NCI-H128 (cell line): ENCODE measurements at regions not wholly inside any gene's neighbourhood (a gene's known extent, or its start where the extent isn't known, plus 50 kb on each side); places are given as distances from the start of the nearest gene placed in this dataset.

Source experiments
- DNase-seq: peaks from one replicate; lab custom pipeline; 2025; ENCODE audit not compliant: unreplicated experiment; lab: John Stamatoyannopoulos, UW

GRCh38 chr2:56613254-56613653, 429.5 kb downstream of the CCDC85A start:
- no peak for DNase-seq

DNA sequence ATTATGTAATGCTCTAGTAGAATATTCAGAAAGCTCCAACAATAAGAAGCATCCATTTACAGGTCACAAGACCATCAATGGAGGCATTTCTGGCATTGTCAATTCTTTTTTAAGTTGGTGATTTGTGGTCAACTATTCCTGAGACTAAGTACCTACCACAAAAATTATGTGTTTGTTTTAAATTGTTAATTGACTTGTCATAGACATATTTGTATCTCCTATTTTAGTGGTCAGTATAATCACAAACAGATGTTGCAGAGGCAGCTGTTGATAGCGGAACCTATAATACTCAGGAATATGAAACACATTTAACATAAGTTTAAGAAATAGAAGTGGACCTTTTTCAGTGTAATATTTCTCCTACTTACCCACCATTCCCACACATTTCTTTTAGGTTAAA, 430.1 kb downstream of the CCDC85A start:
- no peak for DNase-seq

DNA sequence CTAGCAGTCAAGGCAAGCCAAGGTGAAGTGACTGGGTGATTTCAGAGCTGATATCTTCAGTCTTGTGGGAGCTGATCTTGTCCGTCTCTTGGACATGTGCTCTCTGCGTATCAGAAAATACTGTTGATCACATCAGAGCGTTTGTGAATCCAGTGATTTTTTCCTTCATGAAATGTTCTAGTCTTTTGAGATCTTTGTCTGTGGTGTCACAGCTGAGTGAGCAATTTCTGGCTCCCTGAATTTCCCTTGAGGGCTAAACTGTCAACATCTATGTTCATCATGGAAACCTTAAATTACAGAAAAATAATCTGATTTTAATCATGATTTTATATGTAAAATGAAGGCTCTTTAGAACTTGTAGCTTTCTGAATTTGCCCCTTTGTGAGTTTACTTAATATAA, 432.0 kb downstream of the CCDC85A start:
- DNase-seq, result no peak

- no peak for DNase-seq
Measured at GRCh38 chr2:56624181-56624580, 440.4 kb downstream of the CCDC85A start.

DNA sequence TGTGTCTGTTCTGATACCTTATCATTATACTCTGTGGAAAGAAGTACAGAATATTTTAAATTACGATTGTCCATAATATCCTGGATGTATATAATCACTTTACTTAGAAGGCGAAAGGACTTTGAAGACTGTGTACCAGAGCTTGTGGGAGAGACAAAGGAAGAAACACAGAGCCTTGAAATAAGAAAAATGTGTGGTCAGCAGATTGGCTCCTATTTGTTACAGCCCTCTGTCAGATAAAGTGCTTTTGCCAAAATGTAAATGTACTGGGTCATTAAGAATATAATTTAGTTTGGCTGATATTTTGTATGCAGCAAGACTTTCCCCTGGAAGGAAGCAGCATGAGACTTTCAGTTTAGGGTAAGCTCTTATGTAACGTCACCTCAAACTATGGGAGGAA, 443.1 kb downstream of the CCDC85A start:
- DNase-seq, result no peak

GRCh38 chr2:56630286-56630685, 446.5 kb downstream of the CCDC85A start:
- DNase-seq, result no peak

GRCh38 chr2:56647997-56648396, 464.2 kb downstream of the CCDC85A start:
- no peak for DNase-seq

GRCh38 chr2:56648802-56649201, 465.0 kb downstream of the CCDC85A start:
- DNase-seq, result no peak

DNA sequence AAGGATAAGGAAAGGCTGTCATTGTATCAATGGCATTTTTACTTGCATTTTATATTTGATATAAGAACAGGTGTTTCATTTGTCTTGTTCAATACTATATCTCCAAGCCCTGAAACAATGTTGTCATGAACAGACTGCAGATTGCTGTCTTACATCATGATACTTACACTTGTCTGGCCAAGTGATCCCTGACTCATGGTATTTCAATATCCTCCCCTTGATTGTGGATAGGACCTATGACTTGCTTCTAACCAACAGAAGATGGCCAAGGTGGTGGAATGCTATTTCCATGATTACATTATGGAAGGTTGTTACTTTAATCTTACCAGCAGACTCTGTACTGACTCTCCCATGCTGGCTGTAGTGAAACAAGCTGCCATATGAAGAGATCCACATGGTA, 471.1 kb downstream of the CCDC85A start:
- no peak for DNase-seq

DNA sequence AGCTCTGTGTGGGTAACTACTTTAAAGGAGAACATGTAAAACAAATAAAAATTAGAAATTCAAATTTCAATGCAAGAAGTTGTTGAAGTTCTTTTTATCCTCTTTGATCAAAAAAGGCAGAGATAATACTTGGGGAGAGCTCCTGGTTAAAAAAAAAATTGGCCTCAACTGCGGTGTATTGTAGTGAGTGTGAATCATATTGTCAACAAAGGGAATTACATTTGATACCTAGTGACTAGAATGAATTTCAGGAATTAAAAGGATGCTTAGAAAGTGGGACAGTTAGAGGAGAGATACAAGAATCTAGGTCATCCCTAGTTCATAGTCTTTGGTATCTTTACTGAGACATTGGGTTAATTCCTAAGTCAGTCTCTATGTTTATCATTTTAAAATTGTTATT, 473.0 kb downstream of the CCDC85A start:
- no peak for DNase-seq

GRCh38 chr2:56666777-56667176, 483.0 kb downstream of the CCDC85A start:
- no peak for DNase-seq

GRCh38 chr2:56671973-56672569, 488.3 kb downstream of the CCDC85A start:
- DNase-seq, result no peak

DNA sequence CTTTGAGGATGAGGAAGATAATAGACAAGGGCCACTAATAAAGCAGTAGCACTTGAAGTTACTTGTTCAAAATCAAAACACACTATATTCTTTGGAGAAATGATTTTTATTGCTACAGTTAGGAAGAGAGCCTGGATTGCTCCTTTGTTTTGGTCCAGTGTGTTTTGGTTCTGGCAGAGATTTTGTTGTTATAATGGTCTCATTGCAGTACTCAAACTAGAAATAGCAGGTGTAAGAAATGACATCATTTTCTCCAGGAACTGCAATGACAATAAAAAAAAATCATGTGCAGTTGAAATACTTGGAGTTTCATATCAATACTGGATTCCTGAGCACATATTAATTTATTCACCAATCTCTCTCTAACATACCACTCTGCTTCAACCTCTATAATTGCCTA, 490.3 kb downstream of the CCDC85A start:
- DNase-seq, result no peak

DNA sequence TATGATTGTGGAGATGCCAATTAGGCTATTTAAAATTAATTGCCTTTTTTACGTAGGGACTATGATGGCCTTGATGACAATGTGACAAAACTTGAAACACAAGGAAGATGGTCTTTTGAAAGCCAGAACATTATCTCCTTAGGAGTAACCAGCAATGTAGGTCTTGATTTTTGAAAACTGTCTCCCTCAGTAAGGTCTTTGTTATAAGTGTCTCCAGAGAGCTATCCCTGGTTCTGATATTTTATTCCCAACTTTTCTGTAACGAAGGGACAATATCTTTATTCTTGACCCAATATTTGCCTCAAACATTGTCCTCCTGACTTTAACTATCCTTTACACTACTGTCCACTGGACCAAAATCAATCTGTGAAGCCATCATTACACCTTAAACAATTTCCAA, 493.2 kb downstream of the CCDC85A start:
- no peak for DNase-seq

DNA sequence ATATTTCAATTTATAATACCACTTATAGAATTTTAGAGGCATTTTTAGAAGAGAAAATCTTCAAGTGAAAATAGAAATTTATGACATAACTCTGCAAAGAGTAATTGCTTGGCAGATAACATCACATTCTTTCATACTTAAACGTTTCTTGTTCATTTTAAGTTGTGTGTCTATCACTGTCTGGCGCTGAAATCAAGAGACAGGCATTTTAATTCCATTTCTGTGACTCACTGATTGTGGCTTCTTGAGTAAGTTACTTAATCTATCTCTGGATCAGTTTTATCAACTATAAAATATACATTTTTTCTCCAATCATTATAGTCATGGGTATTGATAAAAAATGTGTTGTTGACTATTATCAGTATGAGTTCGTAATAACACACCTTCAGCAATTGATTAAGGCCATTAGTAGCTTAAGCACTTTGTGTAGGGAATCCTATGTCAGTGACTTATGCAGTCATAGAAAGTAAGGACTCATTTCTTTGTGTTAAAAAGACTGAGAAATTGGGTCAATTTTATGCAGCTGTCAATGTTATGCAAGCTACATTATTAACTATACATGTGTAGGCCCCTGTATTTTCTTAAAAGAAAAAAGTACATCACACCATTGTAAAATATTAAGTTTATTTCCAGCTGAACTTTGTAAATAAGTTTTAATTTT, 497.3 kb downstream of the CCDC85A start:
- no peak for DNase-seq

DNA sequence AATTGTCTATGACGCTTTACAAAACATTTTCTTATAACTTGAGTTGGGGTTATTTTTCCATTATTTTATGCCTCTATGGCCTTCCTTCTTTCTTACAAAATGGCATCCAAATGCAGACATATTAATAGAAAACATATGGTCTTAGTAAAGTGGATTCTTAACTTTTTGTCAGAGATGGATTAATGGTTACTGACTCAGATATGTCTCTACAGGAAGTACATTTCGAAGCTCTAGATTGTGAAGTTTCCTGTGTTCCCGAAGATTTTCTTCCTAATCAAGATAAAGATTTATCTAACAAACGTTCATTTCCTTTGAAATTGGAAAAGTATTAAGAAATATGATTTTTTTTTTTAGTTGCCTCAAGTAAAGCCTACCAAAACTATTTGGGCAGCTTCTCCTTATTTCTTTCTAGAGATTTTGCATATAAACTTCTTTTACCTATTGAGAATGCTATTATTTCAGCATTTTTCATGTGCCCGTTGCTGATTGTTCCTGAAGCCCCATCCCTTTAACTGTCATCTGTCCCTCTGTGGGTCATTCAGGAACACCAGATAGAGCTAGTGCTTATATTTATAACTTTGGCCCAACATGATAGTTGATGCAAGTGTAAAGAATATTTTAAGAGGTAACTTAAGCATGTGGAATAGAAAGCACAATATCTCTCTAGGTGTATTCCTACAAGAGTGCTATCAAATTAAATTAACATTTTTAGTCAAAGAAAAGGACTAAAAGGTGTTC, 498.0 kb downstream of the CCDC85A start:
- no peak for DNase-seq

- DNase-seq, result no peak
Measured at GRCh38 chr2:56682397-56682760, 498.6 kb downstream of the CCDC85A start.

GRCh38 chr2:56684327-56684726, 500.5 kb downstream of the CCDC85A start:
- no peak for DNase-seq

DNA sequence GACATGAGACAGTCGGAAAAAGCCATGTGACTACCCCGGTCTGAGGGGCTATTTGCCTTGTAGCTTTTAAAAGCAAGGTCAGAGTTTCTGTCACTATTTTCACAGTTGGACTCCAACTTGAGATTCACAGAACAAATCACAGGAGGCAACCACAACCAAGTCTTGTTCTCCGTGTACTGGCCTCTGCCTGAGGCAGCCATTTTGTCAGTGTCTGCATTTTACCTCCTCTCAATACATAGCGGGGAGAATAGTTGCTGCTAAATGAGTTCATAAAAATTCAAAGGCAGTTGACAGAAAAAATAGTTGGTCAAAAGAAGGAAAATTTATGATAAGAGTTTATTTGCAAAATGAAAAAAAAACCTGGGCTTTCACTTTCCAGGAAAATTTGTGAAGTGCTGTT, 501.4 kb downstream of the CCDC85A start:
- DNase-seq, result no peak

DNA sequence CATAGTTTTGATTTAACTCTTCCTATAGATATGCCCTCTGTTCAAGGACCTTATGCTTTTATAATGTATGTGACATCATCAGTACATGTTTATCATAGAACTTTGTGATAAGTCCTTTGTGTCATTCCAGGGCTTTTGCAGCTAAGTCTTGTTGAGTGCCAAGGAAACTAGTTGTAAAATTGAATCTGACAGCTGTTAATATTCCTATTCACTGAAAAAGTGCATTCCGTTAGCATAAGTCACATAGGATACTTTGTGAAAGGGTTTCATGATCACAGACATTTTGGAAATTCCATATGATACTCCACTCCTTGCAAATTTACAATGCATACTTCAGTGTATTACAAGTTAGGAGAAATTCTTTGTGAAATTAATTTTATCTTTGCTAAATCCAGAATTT, 503.4 kb downstream of the CCDC85A start:
- DNase-seq, result no peak

DNA sequence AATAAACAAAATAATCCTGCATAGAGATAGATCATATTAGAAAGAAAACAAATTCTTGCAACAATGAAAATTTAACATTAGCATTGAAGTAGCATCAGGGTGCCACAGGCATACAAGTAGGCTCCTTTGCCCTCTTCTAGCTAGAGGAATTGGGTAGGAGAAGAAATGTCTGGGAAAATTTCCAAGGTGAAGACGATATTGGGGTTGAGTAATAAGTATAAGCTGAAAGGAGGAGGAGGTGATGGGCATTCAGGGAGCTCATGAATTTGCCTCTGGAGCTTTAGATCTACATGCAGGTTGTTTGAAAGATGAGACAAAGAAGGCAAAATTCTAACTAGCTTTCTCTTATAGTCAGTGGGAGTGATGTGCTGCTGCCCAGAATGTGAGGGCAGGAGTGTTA, 504.9 kb downstream of the CCDC85A start:
- DNase-seq, result no peak

DNA sequence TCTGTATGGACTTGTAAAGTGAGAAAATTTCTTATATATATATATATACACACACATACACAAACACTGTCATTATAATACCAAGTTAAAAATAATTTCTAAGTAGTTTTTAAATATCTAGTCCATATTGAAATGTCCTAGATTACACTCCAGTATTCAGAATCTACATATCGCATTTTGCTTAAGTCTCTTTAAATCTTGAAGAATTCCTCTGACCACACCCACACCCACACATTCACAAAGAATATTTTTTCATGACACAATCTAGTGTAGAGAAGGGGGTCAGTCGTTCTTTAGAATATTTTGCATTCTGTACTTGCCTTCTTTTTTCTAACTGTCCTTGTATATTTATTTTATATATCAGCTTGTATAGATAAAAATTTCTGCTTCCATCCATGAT, 509.7 kb downstream of the CCDC85A start:
- no peak for DNase-seq

DNA sequence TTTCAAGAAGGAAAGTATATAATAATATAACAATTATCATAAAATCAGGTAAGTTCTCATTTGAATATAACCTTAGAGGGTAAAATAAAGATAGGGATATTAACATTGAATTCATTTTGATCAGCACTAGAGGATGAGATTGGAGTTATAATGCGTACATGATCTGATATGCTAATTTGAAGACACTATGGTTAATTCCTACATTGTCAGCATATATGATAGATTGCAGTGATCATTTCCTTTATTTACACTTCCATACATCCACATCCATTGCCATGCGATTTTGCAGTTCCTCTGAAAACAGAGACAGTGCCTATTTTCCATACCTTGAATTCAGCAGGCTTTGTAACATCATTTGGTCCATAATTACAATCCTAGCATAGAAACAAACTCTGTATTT, 519.2 kb downstream of the CCDC85A start:
- DNase-seq, result no peak
